ENCODE measurements at regions not wholly inside any gene's neighbourhood (a gene's known extent, or its start where the extent isn't known, plus 50 kb on each side); places are given as distances from the start of the nearest gene placed in this dataset.

- no peak for FAIRE-seq
- Histone ChIP-seq H3K27me3 (replicated peaks in 1 of 2; ENCODE audit: control insufficient read depth in 2 of 2, insufficient read depth in 2 of 2, low read length in 1 of 2) (no peaks in the 10 kb centered on the region), H3K79me2 (ENCODE audit: control insufficient read depth, insufficient read depth, low read length) (no peaks in the 10 kb centered on the region), H3K9ac (ENCODE audit: control insufficient read depth, insufficient read depth, low read length) (no peak overlapping the region), H4K20me1 (ENCODE audit: control insufficient read depth, insufficient read depth) (no peaks in the 10 kb centered on the region), H3K4me1 (ENCODE audit: control insufficient read depth, insufficient read depth, low read length) (no peaks in the 10 kb centered on the region), H3K4me3 (no peak overlapping the region), H3K4me2 (ENCODE audit: control insufficient read depth, insufficient read depth) (no peak overlapping the region), H3K9me3 (replicated peaks; ENCODE audit: control insufficient read depth, insufficient read depth, low read length) (no peaks in the 10 kb centered on the region; the same call in 2 of the 3 replicates), H3K27ac (ENCODE audit: control insufficient read depth, insufficient read depth) (no peak overlapping the region), H3K36me3 (ENCODE audit: control insufficient read depth in 2 of 2, insufficient read depth in 2 of 2, low read length in 1 of 2) (no peaks in the 10 kb centered on the region), H2AFZ (ENCODE audit: control insufficient read depth, low read depth, low read length) (no peak overlapping the region)
- WGBS (ENCODE audit: insufficient coverage, insufficient replicate concordance, low lambda C conversion rate, missing lambda C conversion rate) = 0% methylated on average over 2 of the region's 2 CpGs
- in situ Hi-C loops (cut with MboI) = no loop called here
- DNase-seq (ENCODE audit: low read depth, low spot score) = no peak
- ChIA-PET SMC1A (ENCODE audit: uncharacterized antibody, unreplicated experiment) (no interaction called here), CTCF (no interaction called here), RAD21 (ENCODE audit: unreplicated experiment) (no interaction called here), POLR2A (no interaction called here)
- no TSS peak for BruUV-seq (replicated peaks)
- no peak for ATAC-seq
- intact Hi-C loops (cut with micrococcal nuclease; ENCODE audit: unreplicated experiment) = no loop called here
- TF ChIP-seq REST (IDR thresholded peaks at IDR 0.05; ENCODE audit: low read depth, low read length) (no peak), TCF7 (IDR thresholded peaks at IDR 0.05; ENCODE audit: borderline replicate concordance) (no peak), MEF2B (IDR thresholded peaks at IDR 0.05; ENCODE audit: partially characterized antibody, poor library complexity, severe bottlenecking) (no peak), E2F4 (IDR thresholded peaks at IDR 0.05; ENCODE audit: low read depth, low read length) (no peak), BMI1 (IDR thresholded peaks at IDR 0.05; ENCODE audit: borderline replicate concordance) (no peak), FOXM1 (IDR thresholded peaks at IDR 0.05; ENCODE audit: low read depth, low read length) (no peak), POU2F2 (IDR thresholded peaks at IDR 0.05; ENCODE audit: borderline replicate concordance, low read depth, low read length) (no peak), IRF5 (IDR thresholded peaks at IDR 0.05; ENCODE audit: borderline replicate concordance) (no peak), HCFC1 (IDR thresholded peaks at IDR 0.05; ENCODE audit: low read length) (no peak), PKNOX1 (IDR thresholded peaks at IDR 0.05) (no peak), GABPA (IDR thresholded peaks at IDR 0.05; ENCODE audit: low read depth) (no peak), SMAD1 (IDR thresholded peaks at IDR 0.05; ENCODE audit: low read depth, partially characterized antibody) (no peak), SP1 (IDR thresholded peaks at IDR 0.05; ENCODE audit: low read depth, low read length) (no peak), FOXK2 (IDR thresholded peaks at IDR 0.05) (no peak), HSF1 (IDR thresholded peaks at IDR 0.05; ENCODE audit: low read depth, low read length) (no peak)
These were observed 263.0 kb upstream of the NRIP1 start for GRCh38 chr21:15327637-15328265.
